ENCODE measurements at regions not wholly inside any gene's neighbourhood (a gene's known extent, or its start where the extent isn't known, plus 50 kb on each side); places are given as distances from the start of the nearest gene placed in this dataset.

DNA sequence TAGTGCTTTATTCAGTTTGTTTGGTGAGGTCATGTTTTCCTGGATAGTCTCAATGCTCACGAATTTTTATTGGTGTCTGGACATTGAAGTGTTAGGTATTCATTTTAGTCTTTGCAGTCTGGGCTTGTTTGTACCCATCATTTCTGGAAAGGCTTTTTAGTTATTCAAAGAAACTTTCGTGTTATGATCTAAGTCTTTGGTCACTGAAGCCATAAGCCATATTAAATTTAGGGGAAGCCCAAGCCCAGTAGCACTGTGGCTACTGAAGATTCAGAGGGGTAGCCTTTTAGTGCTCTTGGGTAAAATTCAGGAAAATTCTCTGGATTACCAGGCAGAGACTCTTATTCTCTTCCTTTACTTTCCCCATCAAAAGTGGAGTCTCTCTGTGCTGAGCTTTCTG lies 56.2 kb upstream of the PEX5L start:
- DNase-seq (no peak), ATAC-seq (ENCODE audit: low read depth) (no peak)
- Mint-ChIP-seq H3K4me1 (no peaks in the 10 kb centered on the region), H3K4me3 (no peak overlapping the region), H3K27ac (no peak overlapping the region), H3K27me3 (no peaks in the 10 kb centered on the region), H3K9me3 (ENCODE audit: insufficient read depth) (peaks cover 8% of the 10 kb centered on the region)
- 59% methylated on average over 2 of the region's 2 CpGs for WGBS (ENCODE audit: insufficient coverage)
- no peaks in the 10 kb centered on the region for H3K36me3 ChIP-seq (replicated peaks in 1 of 2; ENCODE audit: control extremely low read depth in 1 of 2, control insufficient read depth in 1 of 2, extremely low read depth in 1 of 2, insufficient read depth in 2 of 2, low read length in 1 of 2)
- ChIA-PET CTCF (no interaction called here), POLR2A (no interaction called here)
- no peaks in the 10 kb centered on the region for H4K20me1 ChIP-seq (ENCODE audit: control insufficient read depth, insufficient read depth, low read length, poor library complexity, severe bottlenecking)
- H3K9ac ChIP-seq (ENCODE audit: low read length), result no peak overlapping the region
- no peak overlapping the region for H3K4me3 ChIP-seq (ENCODE audit: control extremely low read depth in 1 of 5, extremely low read depth in 1 of 5, insufficient read depth in 1 of 5, low read depth in 2 of 5, low read length in 4 of 5)
- intact Hi-C loops (cut with micrococcal nuclease), result no loop called here
- no peaks in the 10 kb centered on the region for H3K4me1 ChIP-seq (ENCODE audit: control insufficient read depth in 2 of 2, insufficient read depth in 2 of 2, low read length in 2 of 2)
- H3K9me3 ChIP-seq (ENCODE audit: control extremely low read depth in 1 of 3, control insufficient read depth in 2 of 3, insufficient read depth in 1 of 3, low read length in 2 of 3), result no peaks in the 10 kb centered on the region
- TF ChIP-seq, protein P1, sequence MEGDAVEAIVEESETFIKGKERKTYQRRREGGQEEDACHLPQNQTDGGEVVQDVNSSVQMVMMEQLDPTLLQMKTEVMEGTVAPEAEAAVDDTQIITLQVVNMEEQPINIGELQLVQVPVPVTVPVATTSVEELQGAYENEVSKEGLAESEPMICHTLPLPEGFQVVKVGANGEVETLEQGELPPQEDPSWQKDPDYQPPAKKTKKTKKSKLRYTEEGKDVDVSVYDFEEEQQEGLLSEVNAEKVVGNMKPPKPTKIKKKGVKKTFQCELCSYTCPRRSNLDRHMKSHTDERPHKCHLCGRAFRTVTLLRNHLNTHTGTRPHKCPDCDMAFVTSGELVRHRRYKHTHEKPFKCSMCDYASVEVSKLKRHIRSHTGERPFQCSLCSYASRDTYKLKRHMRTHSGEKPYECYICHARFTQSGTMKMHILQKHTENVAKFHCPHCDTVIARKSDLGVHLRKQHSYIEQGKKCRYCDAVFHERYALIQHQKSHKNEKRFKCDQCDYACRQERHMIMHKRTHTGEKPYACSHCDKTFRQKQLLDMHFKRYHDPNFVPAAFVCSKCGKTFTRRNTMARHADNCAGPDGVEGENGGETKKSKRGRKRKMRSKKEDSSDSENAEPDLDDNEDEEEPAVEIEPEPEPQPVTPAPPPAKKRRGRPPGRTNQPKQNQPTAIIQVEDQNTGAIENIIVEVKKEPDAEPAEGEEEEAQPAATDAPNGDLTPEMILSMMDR (IDR thresholded peaks at IDR 0.05), result no peak
- no peak for TF ChIP-seq EZH2 (IDR thresholded peaks at IDR 0.05; ENCODE audit: borderline replicate concordance, insufficient read depth, low read depth, low read length, poor library complexity, severe bottlenecking)
- no peak overlapping the region for H3K27ac ChIP-seq (ENCODE audit: low read length in 2 of 2)
- H3K27me3 ChIP-seq (replicated peaks in 1 of 4; ENCODE audit: control extremely low read depth in 1 of 4, control insufficient read depth in 3 of 4, insufficient read depth in 4 of 4, low read length in 3 of 4), result no peaks in the 10 kb centered on the region
- H3K4me2 ChIP-seq (replicated peaks; ENCODE audit: low read depth, low read length, poor library complexity, severe bottlenecking), result no peak overlapping the region
- H3K79me2 ChIP-seq (ENCODE audit: control insufficient read depth, insufficient read depth, low read length), result no peaks in the 10 kb centered on the region
- H2AFZ ChIP-seq (ENCODE audit: insufficient read depth, low read depth, low read length, poor library complexity, severe bottlenecking), result no peak overlapping the region

DNA sequence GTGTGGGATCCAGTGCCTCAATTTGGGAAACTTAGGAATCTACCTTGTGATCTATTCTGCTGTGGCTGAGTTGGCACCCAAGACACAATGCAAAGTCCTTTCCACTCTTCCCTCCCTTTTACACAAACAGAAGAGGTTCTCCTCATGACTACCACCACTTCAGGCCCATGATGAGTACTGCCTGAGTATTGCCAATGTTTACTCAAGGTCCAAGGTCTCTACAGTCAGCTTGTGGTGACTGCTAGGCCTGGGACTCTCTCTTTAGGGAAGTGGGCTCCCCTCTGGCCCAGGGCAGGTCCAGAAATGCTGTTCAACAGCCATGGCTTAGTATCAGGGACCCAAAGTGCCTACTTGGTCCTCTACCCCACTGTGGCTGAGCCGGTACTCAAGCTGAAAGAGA lies 56.8 kb upstream of the PEX5L start:
- Histone ChIP-seq H3K4me3 (ENCODE audit: control extremely low read depth in 1 of 5, extremely low read depth in 1 of 5, insufficient read depth in 1 of 5, low read depth in 2 of 5, low read length in 4 of 5) (no peak overlapping the region), H3K36me3 (replicated peaks in 1 of 2; ENCODE audit: control extremely low read depth in 1 of 2, control insufficient read depth in 1 of 2, extremely low read depth in 1 of 2, insufficient read depth in 2 of 2, low read length in 1 of 2) (no peaks in the 10 kb centered on the region), H3K4me1 (ENCODE audit: control insufficient read depth in 2 of 2, insufficient read depth in 2 of 2, low read length in 2 of 2) (no peaks in the 10 kb centered on the region), H3K27me3 (replicated peaks in 1 of 4; ENCODE audit: control extremely low read depth in 1 of 4, control insufficient read depth in 3 of 4, insufficient read depth in 4 of 4, low read length in 3 of 4) (no peaks in the 10 kb centered on the region), H2AFZ (ENCODE audit: insufficient read depth, low read depth, low read length, poor library complexity, severe bottlenecking) (no peak overlapping the region), H3K9ac (ENCODE audit: low read length) (no peak overlapping the region), H3K79me2 (ENCODE audit: control insufficient read depth, insufficient read depth, low read length) (no peaks in the 10 kb centered on the region), H4K20me1 (ENCODE audit: control insufficient read depth, insufficient read depth, low read length, poor library complexity, severe bottlenecking) (no peaks in the 10 kb centered on the region), H3K4me2 (replicated peaks; ENCODE audit: low read depth, low read length, poor library complexity, severe bottlenecking) (no peak overlapping the region), H3K27ac (ENCODE audit: low read length in 2 of 2) (no peak overlapping the region), H3K9me3 (ENCODE audit: control extremely low read depth in 1 of 3, control insufficient read depth in 2 of 3, insufficient read depth in 1 of 3, low read length in 2 of 3) (no peaks in the 10 kb centered on the region)
- intact Hi-C loops (cut with micrococcal nuclease), result no loop called here
- CTCF ChIA-PET, result no interaction called here
- Mint-ChIP-seq H3K4me1 (no peaks in the 10 kb centered on the region), H3K27me3 (no peaks in the 10 kb centered on the region), H3K27ac (no peak overlapping the region), H3K4me3 (no peak overlapping the region), H3K9me3 (ENCODE audit: insufficient read depth) (peaks cover 8% of the 10 kb centered on the region)
- DNase-seq (no peak), ATAC-seq (ENCODE audit: low read depth) (no peak)
- POLR2A ChIA-PET, result no interaction called here
- WGBS (ENCODE audit: insufficient coverage), result no CpG with 5 or more reads among the region's 1 CpG
- TF ChIP-seq, protein P1 (IDR thresholded peaks at IDR 0.05), result no peak
- no peak for TF ChIP-seq EZH2 (IDR thresholded peaks at IDR 0.05; ENCODE audit: borderline replicate concordance, insufficient read depth, low read depth, low read length, poor library complexity, severe bottlenecking)
